Temporal lobe (tissue), 1 donor: ENCODE measurements at regions not wholly inside any gene's neighbourhood (a gene's known extent, or its start where the extent isn't known, plus 50 kb on each side); places are given as distances from the start of the nearest gene placed in this dataset. TPM values are rescaled to one million over a fixed set of nuclear protein-coding genes. Genes with fewer than 3 reads are reported as not detected.

Experiments
- small RNA-seq: library from RNA; depleted of rRNA; stranded (forward); fragments of <200 nt; gene quantifications from one replicate; pipeline ENCODE3, GENCODE V24; 2014; ENCODE audit warnings: low replicate concordance

Small RNAs in the stretch of these regions (small RNA-seq; reads per million reads assigned to genes)
- gene RF00017 (not detected), gene RNA5SP176 (not detected)
